H1 (cell line): ENCODE measurements at regions not wholly inside any gene's neighbourhood (a gene's known extent, or its start where the extent isn't known, plus 50 kb on each side); places are given as distances from the start of the nearest gene placed in this dataset.

Source experiments
- GTF2F1 ChIP-seq: IDR thresholded peaks from 2 replicates; pipeline ENCODE4 v1.6.1; 2012; ENCODE audit warnings: low read depth, low read length, improper control_type of control experiment, borderline replicate concordance
- HDAC2 ChIP-seq, 2 experiments: fragments of 300-600 bp in 1 of 2; sonication (generic) in 1 of 2; IDR thresholded peaks; 2 replicates each; pipeline ENCODE4 v1.6.1; 2011 to 2012; ENCODE audit warnings: low read depth in 2 of 2, low read length in 2 of 2, mild to moderate bottlenecking in 2 of 2, moderate library complexity in 2 of 2, borderline replicate concordance in 1 of 2, inconsistent platforms in 1 of 2
- POU5F1 ChIP-seq: IDR thresholded peaks from 2 replicates; pipeline ENCODE4 v1.6.1; 2011; ENCODE audit warnings: low read depth, mild to moderate bottlenecking, low read length, moderate library complexity
- RBBP5 ChIP-seq: IDR thresholded peaks from 2 replicates; pipeline ENCODE4 v1.7.1; 2012; ENCODE audit warnings: low read depth, mild to moderate bottlenecking, inconsistent platforms, low read length, moderate library complexity, borderline replicate concordance
- TF ChIP-seq, protein P1 (sequence below): IDR thresholded peaks from 2 replicates; pipeline ENCODE4 v1.6.1; 2012; ENCODE audit warnings: inconsistent platforms

DNA sequence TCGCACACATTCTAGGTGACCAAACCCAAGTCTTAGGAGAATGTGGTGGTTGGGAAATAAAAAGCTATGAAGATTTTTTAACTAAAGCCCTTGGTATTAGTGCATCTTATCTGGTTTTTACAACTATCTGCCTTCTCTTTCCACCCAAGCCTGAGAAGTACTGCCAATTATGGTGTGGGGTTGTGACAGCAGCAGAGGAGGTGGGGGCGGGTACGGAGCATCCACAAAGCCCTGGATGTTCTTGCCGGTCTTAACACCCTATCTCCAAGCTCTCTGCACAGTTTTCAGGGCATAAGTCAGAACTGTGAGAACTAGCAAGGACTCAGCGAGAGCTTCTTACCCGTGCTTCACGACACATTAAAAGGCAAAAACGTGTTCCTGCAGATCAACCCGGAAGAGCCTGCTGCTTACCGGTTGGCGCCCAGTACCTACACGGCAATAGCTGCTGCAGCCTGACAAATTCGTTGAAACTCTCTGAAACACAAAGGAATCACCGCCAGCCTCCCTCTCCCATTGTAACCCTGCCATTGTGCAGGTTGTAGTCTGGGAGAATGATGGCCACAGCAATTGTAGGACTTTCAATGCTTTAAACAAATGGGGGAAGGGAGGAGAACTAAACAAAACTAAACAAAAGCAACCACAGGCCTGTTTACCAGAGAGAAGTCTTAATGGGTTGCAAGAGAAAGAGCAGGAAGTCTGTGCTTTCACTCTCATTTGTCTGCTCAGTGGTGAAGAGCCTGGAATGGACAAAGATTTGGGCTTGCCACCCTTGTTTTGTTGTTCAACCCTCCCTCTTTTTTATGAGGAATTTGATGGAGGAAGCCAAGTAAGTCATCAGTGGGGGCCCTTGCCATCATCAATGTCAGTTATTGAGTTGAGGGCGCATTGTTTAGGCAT, 461.0 kb upstream of the JARID2 start (continued):
- peak in 1 of 2 experiments; percentile 31; a peak in 1 of 4 replicates for TF ChIP-seq HDAC2 (IDR thresholded peaks at IDR 0.05; ENCODE audit: borderline replicate concordance in 1 of 2, low read depth in 2 of 2, low read length in 2 of 2)
- peak; percentile 81 for TF ChIP-seq RBBP5
- TF ChIP-seq GTF2F1 = no peak
- TF ChIP-seq, protein P1, sequence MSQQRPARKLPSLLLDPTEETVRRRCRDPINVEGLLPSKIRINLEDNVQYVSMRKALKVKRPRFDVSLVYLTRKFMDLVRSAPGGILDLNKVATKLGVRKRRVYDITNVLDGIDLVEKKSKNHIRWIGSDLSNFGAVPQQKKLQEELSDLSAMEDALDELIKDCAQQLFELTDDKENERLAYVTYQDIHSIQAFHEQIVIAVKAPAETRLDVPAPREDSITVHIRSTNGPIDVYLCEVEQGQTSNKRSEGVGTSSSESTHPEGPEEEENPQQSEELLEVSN = peak; percentile 52; the same call in 1 of the 2 replicates
- TF ChIP-seq POU5F1 = no peak
